SK-N-SH treated with all-trans-retinoic acid at 6 μM for 48 hours (cell line): ENCODE measurements at regions not wholly inside any gene's neighbourhood (a gene's known extent, or its start where the extent isn't known, plus 50 kb on each side); places are given as distances from the start of the nearest gene placed in this dataset.
"Not testable (repeated sequence)": the region's sequence is repeated elsewhere in the genome, so short reads cannot be mapped to it uniquely, and the experiment has no call there.

ENCODE experiments used
- ATAC-seq: fragments of 200-7000 bp; cut with Tn5 transposase; 3 replicates; pipeline ENCODE4 v1.9.1; 2020; ENCODE audit warnings: mild to moderate bottlenecking, moderate library complexity
- ARNTL ChIP-seq: fragments of 450-650 bp; formaldehyde crosslinking; IDR thresholded peaks from 2 replicates; pipeline ENCODE4 v1.5.0; 2020; ENCODE audit warnings: low read depth, mild to moderate bottlenecking, moderate library complexity, borderline replicate concordance
- BACH2 ChIP-seq: fragments of 250-450 bp; sonication (Bioruptor Pico); IDR thresholded peaks from 2 replicates; pipeline ENCODE4 v1.9.0; 2021; ENCODE audit warnings: mild to moderate bottlenecking, borderline replicate concordance
- CSDC2 ChIP-seq: fragments of 250-450 bp; sonication (Bioruptor Pico); IDR thresholded peaks from 2 replicates; pipeline ENCODE4 v1.5.0; 2020; ENCODE audit warnings: mild to moderate bottlenecking, moderate library complexity
- CSRNP3 ChIP-seq: fragments of 250-450 bp; sonication (Bioruptor Pico); IDR thresholded peaks from 2 replicates; pipeline ENCODE4 v1.5.1; 2021; ENCODE audit warnings: mild to moderate bottlenecking, moderate library complexity
- ESRRG ChIP-seq: fragments of 250-450 bp; sonication (Bioruptor Pico); IDR thresholded peaks from 2 replicates; pipeline ENCODE4 v1.6.1; 2021; ENCODE audit warnings: mild to moderate bottlenecking
- GLIS3 ChIP-seq: fragments of 250-450 bp; sonication (Bioruptor Pico); IDR thresholded peaks from 2 replicates; pipeline ENCODE4 v1.5.0; 2020; ENCODE audit warnings: mild to moderate bottlenecking, moderate library complexity
- ISL1 ChIP-seq: fragments of 250-450 bp; sonication (Bioruptor Pico); IDR thresholded peaks from 2 replicates; pipeline ENCODE4 v2.1.2; 2022; ENCODE audit warnings: mild to moderate bottlenecking, moderate library complexity
- OSR1 ChIP-seq: fragments of 250-450 bp; sonication (Bioruptor Pico); IDR thresholded peaks from 2 replicates; pipeline ENCODE4 v1.8.0; 2022; ENCODE audit warnings: moderate library complexity, mild to moderate bottlenecking, inconsistent platforms
- PPARA ChIP-seq: fragments of 250-450 bp; sonication (Bioruptor Pico); IDR thresholded peaks from 2 replicates; pipeline ENCODE4 v1.5.0; 2020; ENCODE audit warnings: mild to moderate bottlenecking, borderline replicate concordance
- RARB ChIP-seq: fragments of 250-450 bp; sonication (Bioruptor Pico); IDR thresholded peaks from 2 replicates; pipeline ENCODE4 v1.8.0; 2021; ENCODE audit warnings: mild to moderate bottlenecking, moderate library complexity
- SNAI2 ChIP-seq: fragments of 250-450 bp; sonication (Bioruptor Pico); IDR thresholded peaks from 2 replicates; pipeline ENCODE4 v1.5.0; 2020; ENCODE audit warnings: mild to moderate bottlenecking, moderate library complexity
- TCF4 ChIP-seq: fragments of 250-450 bp; sonication (Bioruptor Pico); IDR thresholded peaks from 2 replicates; pipeline ENCODE4 v1.8.0; 2021; ENCODE audit warnings: mild to moderate bottlenecking, moderate library complexity, borderline replicate concordance
- TOX ChIP-seq: fragments of 250-450 bp; sonication (Bioruptor Pico); IDR thresholded peaks from 2 replicates; pipeline ENCODE4 v1.8.0; 2021; ENCODE audit warnings: mild to moderate bottlenecking, moderate library complexity, borderline replicate concordance
- ZC3H10 ChIP-seq: fragments of 250-450 bp; sonication (Bioruptor Pico); IDR thresholded peaks from 2 replicates; pipeline ENCODE4 v1.5.1; 2021; ENCODE audit warnings: mild to moderate bottlenecking, moderate library complexity
- ZFP3 ChIP-seq: fragments of 250-450 bp; sonication (Bioruptor Pico); IDR thresholded peaks from 2 replicates; pipeline ENCODE4 v1.5.0; 2020; ENCODE audit warnings: mild to moderate bottlenecking, moderate library complexity
- ZNF565 ChIP-seq: fragments of 450-650 bp; formaldehyde crosslinking; conservative IDR thresholded peaks from 2 replicates; pipeline ENCODE4 v1.5.0; 2020; ENCODE audit warnings: low read depth, mild to moderate bottlenecking, moderate library complexity
- ZNF8 ChIP-seq: fragments of 450-650 bp; formaldehyde crosslinking; IDR thresholded peaks from 2 replicates; pipeline ENCODE4 v1.5.0; 2020; ENCODE audit warnings: mild to moderate bottlenecking, moderate library complexity
- TF ChIP-seq, protein P1 (sequence below): fragments of 250-450 bp; sonication (Bioruptor Pico); IDR thresholded peaks from 2 replicates; pipeline ENCODE4 v1.5.0; 2020; ENCODE audit warnings: mild to moderate bottlenecking, moderate library complexity
- TF ChIP-seq, protein P2 (sequence below): fragments of 250-450 bp; sonication (Bioruptor Pico); IDR thresholded peaks from 2 replicates; pipeline ENCODE4 v1.8.0; 2020; ENCODE audit warnings: mild to moderate bottlenecking, moderate library complexity, borderline replicate concordance
- TF ChIP-seq, protein P3 (sequence below): fragments of 250-450 bp; sonication (Bioruptor Pico); IDR thresholded peaks from 2 replicates; pipeline ENCODE4 v1.5.1; 2020; ENCODE audit warnings: low read depth, mild to moderate bottlenecking, moderate library complexity

GRCh38 chr4:111434586-111434985 lies 710.7 kb upstream of the FAM241A start:
- ATAC-seq = no peak
- TF ChIP-seq ZNF8 (CRISPR knock-in tag) = no peak
- TF ChIP-seq, protein P1, sequence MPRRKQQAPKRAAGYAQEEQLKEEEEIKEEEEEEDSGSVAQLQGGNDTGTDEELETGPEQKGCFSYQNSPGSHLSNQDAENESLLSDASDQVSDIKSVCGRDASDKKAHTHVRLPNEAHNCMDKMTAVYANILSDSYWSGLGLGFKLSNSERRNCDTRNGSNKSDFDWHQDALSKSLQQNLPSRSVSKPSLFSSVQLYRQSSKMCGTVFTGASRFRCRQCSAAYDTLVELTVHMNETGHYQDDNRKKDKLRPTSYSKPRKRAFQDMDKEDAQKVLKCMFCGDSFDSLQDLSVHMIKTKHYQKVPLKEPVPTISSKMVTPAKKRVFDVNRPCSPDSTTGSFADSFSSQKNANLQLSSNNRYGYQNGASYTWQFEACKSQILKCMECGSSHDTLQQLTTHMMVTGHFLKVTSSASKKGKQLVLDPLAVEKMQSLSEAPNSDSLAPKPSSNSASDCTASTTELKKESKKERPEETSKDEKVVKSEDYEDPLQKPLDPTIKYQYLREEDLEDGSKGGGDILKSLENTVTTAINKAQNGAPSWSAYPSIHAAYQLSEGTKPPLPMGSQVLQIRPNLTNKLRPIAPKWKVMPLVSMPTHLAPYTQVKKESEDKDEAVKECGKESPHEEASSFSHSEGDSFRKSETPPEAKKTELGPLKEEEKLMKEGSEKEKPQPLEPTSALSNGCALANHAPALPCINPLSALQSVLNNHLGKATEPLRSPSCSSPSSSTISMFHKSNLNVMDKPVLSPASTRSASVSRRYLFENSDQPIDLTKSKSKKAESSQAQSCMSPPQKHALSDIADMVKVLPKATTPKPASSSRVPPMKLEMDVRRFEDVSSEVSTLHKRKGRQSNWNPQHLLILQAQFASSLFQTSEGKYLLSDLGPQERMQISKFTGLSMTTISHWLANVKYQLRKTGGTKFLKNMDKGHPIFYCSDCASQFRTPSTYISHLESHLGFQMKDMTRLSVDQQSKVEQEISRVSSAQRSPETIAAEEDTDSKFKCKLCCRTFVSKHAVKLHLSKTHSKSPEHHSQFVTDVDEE = no peak
- no peak for TF ChIP-seq CSDC2 (CRISPR knock-in tag)
- TF ChIP-seq CSRNP3 (CRISPR knock-in tag) = no peak
- TF ChIP-seq TOX (CRISPR knock-in tag) = no peak
- no peak for TF ChIP-seq GLIS3 (CRISPR knock-in tag)
- no peak for TF ChIP-seq ESRRG (CRISPR knock-in tag)
- no peak for TF ChIP-seq RARB

GRCh38 chr4:111435986-111436744 lies 709.1 kb upstream of the FAM241A start:
- TF ChIP-seq RARB (no peak), ARNTL (no peak), ESRRG (CRISPR knock-in tag) (no peak), BACH2 (CRISPR knock-in tag) (no peak), ISL1 (CRISPR knock-in tag) (no peak), SNAI2 (no peak), ZNF565 (no peak), ZC3H10 (CRISPR knock-in tag) (no peak), GLIS3 (CRISPR knock-in tag) (no peak), OSR1 (CRISPR knock-in tag) (no peak), CSDC2 (CRISPR knock-in tag) (no peak), ZFP3 (CRISPR knock-in tag) (no peak), ZNF8 (CRISPR knock-in tag) (no peak), CSRNP3 (CRISPR knock-in tag) (no peak)
- TF ChIP-seq, protein P2, sequence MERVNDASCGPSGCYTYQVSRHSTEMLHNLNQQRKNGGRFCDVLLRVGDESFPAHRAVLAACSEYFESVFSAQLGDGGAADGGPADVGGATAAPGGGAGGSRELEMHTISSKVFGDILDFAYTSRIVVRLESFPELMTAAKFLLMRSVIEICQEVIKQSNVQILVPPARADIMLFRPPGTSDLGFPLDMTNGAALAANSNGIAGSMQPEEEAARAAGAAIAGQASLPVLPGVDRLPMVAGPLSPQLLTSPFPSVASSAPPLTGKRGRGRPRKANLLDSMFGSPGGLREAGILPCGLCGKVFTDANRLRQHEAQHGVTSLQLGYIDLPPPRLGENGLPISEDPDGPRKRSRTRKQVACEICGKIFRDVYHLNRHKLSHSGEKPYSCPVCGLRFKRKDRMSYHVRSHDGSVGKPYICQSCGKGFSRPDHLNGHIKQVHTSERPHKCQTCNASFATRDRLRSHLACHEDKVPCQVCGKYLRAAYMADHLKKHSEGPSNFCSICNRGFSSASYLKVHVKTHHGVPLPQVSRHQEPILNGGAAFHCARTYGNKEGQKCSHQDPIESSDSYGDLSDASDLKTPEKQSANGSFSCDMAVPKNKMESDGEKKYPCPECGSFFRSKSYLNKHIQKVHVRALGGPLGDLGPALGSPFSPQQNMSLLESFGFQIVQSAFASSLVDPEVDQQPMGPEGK = no peak
- TF ChIP-seq, protein P3, sequence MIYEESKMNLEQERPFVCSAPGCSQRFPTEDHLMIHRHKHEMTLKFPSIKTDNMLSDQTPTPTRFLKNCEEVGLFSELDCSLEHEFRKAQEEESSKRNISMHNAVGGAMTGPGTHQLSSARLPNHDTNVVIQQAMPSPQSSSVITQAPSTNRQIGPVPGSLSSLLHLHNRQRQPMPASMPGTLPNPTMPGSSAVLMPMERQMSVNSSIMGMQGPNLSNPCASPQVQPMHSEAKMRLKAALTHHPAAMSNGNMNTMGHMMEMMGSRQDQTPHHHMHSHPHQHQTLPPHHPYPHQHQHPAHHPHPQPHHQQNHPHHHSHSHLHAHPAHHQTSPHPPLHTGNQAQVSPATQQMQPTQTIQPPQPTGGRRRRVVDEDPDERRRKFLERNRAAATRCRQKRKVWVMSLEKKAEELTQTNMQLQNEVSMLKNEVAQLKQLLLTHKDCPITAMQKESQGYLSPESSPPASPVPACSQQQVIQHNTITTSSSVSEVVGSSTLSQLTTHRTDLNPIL (CRISPR knock-in tag) = no peak
- no peak for ATAC-seq

DNA sequence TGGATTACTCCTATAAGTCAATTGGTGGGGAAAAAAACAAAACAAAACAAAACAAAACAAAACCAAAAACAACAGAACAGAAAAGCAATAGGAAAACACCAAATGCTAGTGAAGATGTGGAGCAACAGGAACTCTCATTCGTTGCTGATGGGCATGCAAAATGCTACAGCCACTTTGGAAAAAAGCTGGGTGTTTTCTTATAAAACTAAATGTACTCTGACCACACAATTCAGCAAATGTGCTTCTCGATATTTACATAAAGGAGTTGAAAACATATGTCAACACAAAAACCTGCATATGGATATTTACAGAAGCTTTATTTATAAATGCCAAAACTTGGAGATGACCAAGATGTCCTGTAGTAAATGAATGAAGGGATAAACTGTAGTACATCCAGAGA lies 703.6 kb upstream of the FAM241A start:
- ATAC-seq = no peak
- TF ChIP-seq TCF4 = no peak
- no peak for TF ChIP-seq ISL1 (CRISPR knock-in tag)
- no peak for TF ChIP-seq CSDC2 (CRISPR knock-in tag)
- TF ChIP-seq TOX (CRISPR knock-in tag) = no peak
- no peak for TF ChIP-seq ZNF8 (CRISPR knock-in tag)
- TF ChIP-seq ZFP3 (CRISPR knock-in tag) = no peak
- no peak for TF ChIP-seq ARNTL
- TF ChIP-seq GLIS3 (CRISPR knock-in tag) = no peak
- no peak for TF ChIP-seq ESRRG (CRISPR knock-in tag)
- TF ChIP-seq CSRNP3 (CRISPR knock-in tag) = no peak
- no peak for TF ChIP-seq PPARA

DNA sequence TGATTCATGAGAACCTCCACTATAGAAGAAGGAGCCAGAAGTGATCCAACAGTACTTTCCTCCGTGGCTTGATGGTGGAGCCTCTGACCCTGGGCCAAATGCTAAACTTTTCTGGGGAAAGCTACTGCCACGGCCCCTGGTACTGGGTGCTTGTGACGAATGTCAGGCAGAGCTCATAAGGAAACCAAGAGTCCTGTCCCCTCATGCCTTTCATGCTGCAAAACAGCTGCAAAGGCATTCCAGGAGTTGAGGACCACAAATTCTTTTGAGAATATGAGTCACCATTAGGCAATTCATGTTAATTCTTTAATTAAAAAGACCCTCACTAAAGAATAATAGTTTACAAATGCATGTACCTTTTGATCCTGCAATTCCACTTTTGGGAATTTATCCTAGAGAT lies 700.4 kb upstream of the FAM241A start:
- not testable (repeated sequence) for ATAC-seq
